Panc1 (cell line): ENCODE measurements at regions not wholly inside any gene's neighbourhood (a gene's known extent, or its start where the extent isn't known, plus 50 kb on each side); places are given as distances from the start of the nearest gene placed in this dataset.

Experiments
- POLR2AphosphoS5 ChIP-seq: IDR thresholded peaks from 2 replicates; pipeline ENCODE4 v1.6.1; 2012; ENCODE audit warnings: mild to moderate bottlenecking, low read depth, low read length, moderate library complexity
- TF ChIP-seq, protein P1 (sequence below): fragments of 450-650 bp; IDR thresholded peaks from 2 replicates; pipeline ENCODE4 v1.5.1; 2017; ENCODE audit warnings: mild to moderate bottlenecking
- TF ChIP-seq, protein P2 (sequence below), 2 experiments: IDR thresholded peaks; 2 replicates each; pipeline ENCODE4 v1.6.1; 2011 to 2012; ENCODE audit warnings: low read depth in 2 of 2, control low read depth in 1 of 2, low read length in 1 of 2, mild to moderate bottlenecking in 1 of 2, moderate library complexity in 1 of 2; ENCODE audit not compliant: insufficient read depth in 1 of 2

DNA sequence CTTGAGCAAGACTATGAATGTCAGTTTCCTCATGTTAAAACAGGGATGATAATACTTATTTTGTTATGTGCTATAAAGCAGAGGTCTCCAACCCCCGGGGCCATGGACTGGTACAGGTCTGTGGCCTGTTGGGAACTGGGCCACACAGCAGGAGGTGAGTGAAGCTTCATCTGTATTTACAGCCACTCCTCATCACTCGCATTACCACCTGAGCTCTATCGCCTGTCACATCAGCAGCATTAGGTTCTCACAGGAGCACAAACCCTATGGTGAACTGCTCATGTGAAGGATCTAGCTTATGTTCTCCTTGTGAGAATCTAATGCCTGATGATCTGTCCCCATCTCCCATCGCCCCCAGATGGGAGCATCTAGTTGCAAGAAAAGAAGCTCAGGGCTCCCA is 365.3 kb upstream of the SMIM30 start:
- TF ChIP-seq, protein P1, sequence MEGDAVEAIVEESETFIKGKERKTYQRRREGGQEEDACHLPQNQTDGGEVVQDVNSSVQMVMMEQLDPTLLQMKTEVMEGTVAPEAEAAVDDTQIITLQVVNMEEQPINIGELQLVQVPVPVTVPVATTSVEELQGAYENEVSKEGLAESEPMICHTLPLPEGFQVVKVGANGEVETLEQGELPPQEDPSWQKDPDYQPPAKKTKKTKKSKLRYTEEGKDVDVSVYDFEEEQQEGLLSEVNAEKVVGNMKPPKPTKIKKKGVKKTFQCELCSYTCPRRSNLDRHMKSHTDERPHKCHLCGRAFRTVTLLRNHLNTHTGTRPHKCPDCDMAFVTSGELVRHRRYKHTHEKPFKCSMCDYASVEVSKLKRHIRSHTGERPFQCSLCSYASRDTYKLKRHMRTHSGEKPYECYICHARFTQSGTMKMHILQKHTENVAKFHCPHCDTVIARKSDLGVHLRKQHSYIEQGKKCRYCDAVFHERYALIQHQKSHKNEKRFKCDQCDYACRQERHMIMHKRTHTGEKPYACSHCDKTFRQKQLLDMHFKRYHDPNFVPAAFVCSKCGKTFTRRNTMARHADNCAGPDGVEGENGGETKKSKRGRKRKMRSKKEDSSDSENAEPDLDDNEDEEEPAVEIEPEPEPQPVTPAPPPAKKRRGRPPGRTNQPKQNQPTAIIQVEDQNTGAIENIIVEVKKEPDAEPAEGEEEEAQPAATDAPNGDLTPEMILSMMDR, result no peak
- TF ChIP-seq POLR2AphosphoS5, result no peak
- TF ChIP-seq, protein P2, sequence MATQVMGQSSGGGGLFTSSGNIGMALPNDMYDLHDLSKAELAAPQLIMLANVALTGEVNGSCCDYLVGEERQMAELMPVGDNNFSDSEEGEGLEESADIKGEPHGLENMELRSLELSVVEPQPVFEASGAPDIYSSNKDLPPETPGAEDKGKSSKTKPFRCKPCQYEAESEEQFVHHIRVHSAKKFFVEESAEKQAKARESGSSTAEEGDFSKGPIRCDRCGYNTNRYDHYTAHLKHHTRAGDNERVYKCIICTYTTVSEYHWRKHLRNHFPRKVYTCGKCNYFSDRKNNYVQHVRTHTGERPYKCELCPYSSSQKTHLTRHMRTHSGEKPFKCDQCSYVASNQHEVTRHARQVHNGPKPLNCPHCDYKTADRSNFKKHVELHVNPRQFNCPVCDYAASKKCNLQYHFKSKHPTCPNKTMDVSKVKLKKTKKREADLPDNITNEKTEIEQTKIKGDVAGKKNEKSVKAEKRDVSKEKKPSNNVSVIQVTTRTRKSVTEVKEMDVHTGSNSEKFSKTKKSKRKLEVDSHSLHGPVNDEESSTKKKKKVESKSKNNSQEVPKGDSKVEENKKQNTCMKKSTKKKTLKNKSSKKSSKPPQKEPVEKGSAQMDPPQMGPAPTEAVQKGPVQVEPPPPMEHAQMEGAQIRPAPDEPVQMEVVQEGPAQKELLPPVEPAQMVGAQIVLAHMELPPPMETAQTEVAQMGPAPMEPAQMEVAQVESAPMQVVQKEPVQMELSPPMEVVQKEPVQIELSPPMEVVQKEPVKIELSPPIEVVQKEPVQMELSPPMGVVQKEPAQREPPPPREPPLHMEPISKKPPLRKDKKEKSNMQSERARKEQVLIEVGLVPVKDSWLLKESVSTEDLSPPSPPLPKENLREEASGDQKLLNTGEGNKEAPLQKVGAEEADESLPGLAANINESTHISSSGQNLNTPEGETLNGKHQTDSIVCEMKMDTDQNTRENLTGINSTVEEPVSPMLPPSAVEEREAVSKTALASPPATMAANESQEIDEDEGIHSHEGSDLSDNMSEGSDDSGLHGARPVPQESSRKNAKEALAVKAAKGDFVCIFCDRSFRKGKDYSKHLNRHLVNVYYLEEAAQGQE (IDR thresholded peaks at IDR 0.05; ENCODE audit: insufficient read depth in 1 of 2, low read depth in 2 of 2, low read length in 1 of 2), result no peak
